Nucleus accumbens (tissue), 56 donors: ENCODE measurements at regions not wholly inside any gene's neighbourhood (a gene's known extent, or its start where the extent isn't known, plus 50 kb on each side); places are given as distances from the start of the nearest gene placed in this dataset.

Experiments
- DNase-seq, 56 donors: peaks; one replicate each; lab custom pipeline; 2025; lab: John Stamatoyannopoulos, UW

DNA sequence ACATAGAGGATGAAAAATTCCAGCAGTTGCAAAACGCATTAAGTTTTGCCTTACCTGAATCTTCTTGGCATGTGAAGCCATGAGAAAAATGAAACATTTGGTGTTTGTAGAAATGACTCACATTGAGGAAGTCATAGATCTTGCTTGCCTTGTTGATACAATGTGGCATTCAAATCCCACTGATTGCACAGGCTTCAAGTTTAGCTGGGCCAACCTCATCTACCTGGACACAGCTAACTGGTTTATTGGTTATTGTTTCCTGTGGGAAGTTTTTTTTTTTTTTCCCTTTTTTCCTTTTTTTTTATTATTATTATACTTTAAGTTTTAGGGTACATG, 168.9 kb upstream of the C21orf91 start:
- no peak for DNase-seq

- DNase-seq = no peak
Observed at GRCh38 chr21:17987382-17988101, 168.4 kb upstream of the C21orf91 start.

DNA sequence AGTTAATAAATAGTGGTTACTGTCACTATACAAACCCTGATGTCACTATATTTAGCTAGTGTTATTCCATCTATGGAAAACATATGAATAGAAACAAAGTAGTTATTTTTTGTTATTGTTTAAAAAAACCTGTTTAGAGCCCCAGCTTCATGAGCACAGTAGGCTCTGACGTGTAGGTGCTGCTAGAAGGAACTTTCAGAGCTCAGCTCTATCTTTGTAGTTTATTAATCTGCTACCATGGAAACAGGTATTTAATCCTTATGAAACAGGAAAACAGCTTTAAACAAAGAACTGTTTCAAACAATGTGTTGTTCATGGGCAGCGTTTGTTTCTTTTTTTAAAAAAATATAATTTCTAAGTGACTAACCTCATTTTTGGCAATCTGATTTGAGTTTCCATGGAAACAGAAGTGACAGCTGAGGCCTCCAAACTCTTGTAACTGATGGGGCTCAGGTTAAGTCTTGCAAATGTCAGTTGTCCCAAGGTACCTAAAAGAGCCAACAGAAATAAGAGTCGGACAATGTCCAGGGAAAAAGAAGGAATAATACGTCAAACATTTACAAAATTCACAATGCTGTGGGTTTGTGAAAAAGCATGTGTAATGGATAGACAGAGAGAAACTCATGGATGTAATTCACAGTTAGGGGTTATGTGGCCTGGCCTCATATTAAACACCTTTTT, 162.0 kb upstream of the C21orf91 start:
- no peak for DNase-seq

DNA sequence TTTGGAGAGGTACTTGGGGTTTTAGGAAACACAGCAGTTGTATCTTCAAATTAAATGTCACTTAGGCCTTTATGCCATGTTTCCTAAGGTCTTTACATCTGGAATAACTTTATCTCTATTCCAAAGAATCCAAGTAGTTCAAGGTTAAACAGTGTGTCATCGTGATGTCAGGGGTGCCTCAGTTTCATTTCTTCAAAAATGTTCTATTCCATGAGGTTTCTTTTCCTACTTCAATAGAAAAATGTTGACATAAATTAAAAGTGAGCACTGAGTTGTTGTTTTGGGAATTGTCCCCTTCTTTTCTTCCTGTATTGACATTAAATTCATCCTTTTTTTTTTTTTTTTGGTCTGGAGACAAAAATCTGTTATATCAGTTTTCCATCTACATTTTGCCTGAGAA, 160.6 kb upstream of the C21orf91 start:
- no peak for DNase-seq

- DNase-seq = no peak
Observed at GRCh38 chr21:17978895-17979294, 159.7 kb upstream of the C21orf91 start.

- no peak for DNase-seq
Observed at GRCh38 chr21:17976691-17977090, 157.5 kb upstream of the C21orf91 start.

GRCh38 chr21:17976139-17976538, 157.0 kb upstream of the C21orf91 start:
- no peak for DNase-seq

GRCh38 chr21:17967319-17967718, 148.2 kb upstream of the C21orf91 start:
- no peak for DNase-seq

DNA sequence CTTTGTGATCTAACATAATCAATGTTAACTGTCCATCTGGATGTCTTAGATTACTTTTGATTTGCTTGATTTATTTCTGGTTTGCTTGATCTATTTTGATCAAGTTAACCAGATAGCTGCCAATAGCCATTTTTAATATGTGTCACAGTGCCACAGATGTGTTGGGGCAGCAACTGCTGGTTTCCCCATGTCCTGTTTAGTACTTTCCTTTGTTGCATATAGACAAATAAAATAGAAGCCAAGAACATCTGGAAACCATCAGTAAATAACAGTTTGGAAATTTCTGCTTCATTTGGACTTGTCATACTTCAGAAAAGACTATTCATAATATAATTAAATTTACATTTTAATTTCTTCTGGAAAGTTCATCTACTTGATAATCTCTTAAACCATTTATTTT, 145.6 kb upstream of the C21orf91 start:
- no peak for DNase-seq

DNA sequence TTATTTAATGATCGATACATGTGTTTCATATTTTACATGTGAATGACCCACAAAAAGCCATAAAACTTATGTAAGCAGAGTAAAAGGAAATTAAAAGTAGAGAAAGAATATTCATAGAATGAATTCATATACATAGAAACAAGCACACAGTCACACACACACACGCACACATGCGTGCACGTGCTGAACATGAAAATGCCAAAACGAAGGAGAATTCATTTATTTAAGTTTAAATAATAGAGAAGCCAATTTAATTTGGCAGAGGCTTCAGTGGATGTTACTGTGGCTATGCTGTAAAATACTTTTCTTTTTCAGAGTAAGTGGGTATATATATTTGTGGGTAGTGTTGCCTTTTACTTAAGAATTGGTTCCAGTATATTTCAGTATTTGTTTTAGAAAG, 145.0 kb upstream of the C21orf91 start:
- DNase-seq = no peak

DNA sequence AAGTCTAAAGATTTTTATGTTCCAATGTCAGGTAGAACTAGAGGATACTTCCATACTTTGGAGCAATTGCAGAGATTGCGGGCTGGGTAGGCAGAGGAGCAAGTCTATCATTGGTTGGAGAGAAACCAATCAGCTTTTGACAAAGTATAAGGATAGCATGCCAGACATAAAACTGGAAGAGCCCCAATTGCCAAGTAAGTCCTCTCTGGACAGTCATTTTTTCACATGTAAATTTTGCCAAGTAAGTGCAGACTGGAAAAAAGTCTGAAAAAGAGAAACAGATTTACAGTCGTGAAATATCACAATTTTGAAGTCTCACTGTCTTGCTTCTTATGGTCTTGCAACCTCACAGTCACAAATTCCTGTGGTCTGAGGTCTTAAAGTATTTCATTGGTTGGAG, 131.4 kb upstream of the C21orf91 start:
- no peak for DNase-seq

DNA sequence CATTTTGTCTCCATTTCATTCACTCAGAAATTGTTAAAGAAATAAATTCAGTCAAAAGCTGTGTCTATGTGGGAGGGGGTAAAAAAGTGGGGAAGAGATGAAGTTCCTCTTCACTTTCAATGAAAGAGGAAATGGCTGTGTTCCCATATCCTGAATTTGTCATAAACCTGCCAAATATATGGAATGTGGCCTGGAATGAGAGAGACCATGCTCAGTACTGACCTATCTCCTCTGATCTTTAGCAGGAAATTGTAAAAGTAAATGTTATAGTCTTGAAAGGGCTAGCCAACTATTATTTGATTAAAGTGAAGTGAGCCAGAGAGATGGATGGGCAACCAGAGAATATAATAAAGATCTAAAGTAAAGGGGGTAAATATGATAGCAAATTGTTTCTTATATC, 130.3 kb upstream of the C21orf91 start:
- no peak for DNase-seq

DNA sequence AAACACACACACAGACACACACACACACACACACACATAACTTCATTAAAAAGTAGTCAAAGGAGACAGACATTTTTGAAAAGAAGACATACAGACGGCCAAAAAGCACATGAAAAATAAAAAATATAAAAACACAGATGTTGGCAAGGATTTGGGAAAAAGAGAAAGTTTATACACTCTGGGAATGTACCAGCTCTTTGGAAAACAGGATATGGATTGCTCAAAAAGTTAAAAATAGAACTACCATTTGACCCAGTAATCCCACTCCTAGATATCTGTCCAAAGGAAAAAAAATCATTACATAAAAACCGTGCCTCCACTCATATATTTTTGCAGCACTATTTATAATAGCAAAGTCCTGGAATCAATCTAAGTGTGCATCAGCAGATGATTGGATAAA, 128.4 kb upstream of the C21orf91 start:
- DNase-seq = no peak

GRCh38 chr21:17931080-17931479, 111.9 kb upstream of the C21orf91 start:
- no peak for DNase-seq

DNA sequence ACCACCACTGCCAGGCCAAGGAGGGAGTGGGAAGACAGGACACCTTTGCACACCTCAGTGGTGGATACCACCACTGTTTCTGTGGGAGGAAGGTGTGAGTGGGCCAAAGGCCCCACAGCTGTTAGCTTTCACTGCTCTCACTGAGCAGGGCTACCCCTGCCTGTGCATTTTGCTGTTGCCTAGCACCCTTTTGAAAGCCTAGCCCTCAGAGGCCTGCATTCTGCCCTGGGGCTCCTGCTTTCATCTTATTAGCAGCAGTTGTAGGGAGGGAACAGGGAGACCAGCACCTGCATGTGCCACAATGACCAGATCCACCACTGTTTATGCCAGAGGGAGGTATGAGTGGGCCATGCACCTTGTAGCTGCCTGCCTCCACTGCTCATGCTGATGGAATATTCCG, 110.9 kb upstream of the C21orf91 start:
- DNase-seq = no peak

DNA sequence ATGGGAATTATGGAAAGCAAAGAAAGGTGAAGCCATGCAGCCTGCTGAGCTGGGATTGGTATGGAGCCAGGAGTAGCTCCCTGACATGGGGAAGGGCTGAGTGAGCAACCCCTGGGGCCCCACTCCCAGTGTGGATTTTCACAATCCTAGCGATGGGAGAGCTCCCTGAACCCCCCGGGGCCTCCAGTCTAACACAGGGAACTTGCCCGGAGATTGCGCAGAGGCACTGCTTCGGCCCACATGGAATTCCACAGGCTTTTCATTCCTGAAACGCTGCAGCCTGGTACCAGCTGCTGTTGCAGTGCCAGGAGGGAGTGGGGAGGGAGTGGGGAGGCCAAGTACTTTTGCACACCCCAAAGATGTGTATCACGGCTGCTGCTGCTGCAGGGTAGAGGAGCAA, 110.4 kb upstream of the C21orf91 start:
- no peak for DNase-seq

DNA sequence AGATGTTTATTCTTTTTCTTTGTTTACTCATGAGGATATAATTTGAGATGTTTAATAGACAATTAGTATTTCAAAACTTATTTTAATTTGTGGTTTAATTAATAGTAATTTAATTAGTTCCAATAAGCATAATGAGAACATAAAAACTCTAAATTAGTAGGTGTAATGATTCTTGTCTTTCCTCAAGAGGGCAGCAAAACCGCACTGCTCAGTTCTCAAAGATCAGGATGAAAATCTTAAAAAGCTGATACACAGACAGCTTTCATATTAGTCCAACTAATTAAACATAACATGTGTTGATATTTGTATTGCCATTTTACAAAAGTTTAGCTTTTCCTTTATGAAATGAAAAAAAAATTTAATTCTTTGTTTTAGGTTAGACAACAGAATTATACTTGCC, 106.7 kb upstream of the C21orf91 start:
- peak in 4 of 56 donors; percentile 3 to 37 (median 11) for DNase-seq

DNA sequence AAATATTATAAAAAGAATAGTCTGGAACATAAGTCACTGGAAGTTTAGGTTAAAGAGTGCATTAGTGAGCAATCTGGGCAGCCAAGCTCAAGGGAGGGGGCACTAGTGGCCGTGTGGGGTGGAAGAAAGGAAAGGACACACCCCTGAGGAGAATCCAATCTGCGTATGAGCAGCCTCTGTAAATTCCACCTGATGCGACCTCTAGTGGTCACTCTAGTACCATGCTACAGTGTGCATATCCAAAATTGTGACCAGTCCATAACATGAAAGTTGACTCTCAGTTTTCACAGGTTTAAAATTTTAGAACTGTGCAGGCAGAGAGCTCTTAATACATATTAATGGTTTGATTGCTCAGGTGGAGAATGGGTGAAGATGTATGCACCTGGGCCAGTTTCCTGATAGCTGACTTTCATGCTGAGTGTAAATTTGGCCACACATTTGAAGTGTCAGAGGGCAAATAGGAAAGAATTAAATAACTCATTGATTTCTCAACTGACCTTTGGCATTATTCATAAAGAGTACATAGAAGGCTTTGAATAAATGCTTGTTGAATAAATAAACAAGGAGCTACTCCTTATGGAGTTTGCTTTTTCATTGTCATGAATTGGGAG, 105.9 kb upstream of the C21orf91 start:
- peak in 12 of 56 donors; percentile 5 to 52 (median 24) for DNase-seq

DNA sequence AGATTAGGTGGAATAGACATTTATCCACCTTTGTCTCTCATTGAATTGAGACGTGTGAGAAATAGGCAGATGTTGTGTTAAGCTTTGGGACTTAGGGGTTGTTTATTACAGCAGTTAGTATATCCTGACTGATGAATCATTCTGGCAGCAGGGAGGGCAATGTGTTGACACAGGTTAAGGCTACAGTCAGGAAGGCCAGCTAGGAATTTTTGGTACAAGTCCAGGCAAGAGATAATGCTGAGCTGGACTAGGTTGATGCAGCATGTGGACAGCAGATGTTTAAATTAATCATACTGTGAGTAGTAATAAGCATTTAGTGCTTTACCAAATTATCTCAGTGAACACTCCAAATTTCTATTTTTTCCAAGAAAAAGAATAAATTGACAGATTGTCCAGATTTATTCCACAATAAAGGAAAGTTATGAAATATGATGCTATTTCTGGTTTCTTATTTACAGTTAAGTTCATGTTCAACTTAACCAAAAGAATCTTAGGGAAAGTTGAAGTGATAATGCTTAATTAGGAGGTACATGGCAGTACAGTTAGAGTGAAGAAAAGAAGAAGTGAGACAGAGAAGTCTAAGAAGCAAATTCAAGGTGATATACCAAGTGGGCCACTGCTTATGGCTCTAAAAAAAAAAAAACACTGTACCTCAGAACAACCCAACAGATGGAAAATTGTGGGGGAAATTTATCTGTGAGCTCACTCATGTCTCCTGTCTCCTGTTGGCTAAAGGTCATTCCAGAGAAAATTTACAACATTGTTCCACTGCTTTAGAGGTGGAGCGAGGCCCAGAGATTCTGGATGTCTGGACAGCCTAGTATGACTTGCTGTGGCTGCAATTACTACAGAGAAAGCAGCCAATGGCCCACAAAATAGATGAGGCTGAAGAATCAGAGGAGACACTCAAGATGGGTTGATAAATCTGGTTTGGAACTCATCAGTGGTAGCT, 102.7 kb upstream of the C21orf91 start:
- no peak for DNase-seq

DNA sequence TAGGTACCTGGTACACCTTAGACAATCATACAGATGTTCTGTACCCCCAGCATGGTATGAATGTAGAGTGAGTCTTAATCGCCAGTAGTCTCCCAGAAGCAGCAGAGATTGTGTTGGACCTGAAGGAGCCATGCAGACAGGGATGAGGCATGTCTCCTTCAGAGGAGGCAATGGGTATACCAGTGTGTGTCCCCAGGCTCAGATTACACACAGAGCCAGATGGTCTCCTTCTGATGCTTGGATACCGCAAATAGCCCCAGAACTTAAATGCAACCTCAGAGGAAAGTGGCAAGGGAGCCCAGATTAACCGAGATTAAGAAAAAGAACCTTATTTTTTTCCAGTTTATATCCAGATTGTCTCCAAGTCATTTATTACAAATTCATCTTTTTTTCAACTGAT, 96.8 kb upstream of the C21orf91 start:
- DNase-seq = no peak

DNA sequence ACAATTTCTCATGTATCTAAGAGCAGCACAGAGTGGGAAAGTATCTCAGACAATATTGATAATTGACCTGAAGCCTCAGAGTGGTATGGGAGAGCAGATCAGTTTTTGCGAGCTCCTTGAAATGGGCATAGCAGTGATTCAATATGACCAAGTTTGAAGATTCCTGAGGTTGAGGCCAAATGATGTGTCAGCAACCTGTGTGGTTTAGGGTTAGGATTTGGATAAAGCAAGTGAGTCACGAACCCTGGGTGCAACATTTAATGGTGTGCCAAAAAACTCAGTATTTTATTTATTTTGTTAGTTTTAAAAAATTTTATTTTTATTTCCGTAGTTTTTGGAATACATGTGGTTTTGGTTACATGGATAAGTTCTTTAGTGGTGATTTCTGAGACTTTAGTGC, 92.5 kb upstream of the C21orf91 start:
- DNase-seq = no peak
